ENCODE measurements at regions not wholly inside any gene's neighbourhood (a gene's known extent, or its start where the extent isn't known, plus 50 kb on each side); places are given as distances from the start of the nearest gene placed in this dataset.

DNA sequence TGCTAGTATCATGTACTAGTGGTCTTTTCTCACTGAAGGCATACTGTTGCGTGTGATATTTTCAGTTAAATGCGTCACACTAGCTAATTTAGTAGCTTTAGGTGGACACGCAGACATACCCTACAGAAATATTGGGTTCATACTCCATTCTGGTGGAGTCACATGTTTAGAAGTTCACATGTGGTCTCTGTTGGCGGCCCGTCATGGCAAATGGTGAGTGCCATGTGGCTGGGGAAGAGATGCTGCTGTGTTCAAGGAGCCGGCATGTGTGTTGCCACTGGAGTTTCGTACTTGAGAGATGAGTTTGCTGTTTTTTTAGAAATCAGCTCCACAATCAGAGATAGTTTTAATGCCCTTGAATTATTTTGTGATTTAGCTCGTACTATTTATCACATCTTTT, 454.6 kb downstream of the PCNX1 start (continued):
- TF ChIP-seq, protein P1, sequence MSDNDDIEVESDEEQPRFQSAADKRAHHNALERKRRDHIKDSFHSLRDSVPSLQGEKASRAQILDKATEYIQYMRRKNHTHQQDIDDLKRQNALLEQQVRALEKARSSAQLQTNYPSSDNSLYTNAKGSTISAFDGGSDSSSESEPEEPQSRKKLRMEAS (CRISPR knock-in tag; IDR thresholded peaks at IDR 0.05): peak; percentile 60
- TF ChIP-seq, protein P2, sequence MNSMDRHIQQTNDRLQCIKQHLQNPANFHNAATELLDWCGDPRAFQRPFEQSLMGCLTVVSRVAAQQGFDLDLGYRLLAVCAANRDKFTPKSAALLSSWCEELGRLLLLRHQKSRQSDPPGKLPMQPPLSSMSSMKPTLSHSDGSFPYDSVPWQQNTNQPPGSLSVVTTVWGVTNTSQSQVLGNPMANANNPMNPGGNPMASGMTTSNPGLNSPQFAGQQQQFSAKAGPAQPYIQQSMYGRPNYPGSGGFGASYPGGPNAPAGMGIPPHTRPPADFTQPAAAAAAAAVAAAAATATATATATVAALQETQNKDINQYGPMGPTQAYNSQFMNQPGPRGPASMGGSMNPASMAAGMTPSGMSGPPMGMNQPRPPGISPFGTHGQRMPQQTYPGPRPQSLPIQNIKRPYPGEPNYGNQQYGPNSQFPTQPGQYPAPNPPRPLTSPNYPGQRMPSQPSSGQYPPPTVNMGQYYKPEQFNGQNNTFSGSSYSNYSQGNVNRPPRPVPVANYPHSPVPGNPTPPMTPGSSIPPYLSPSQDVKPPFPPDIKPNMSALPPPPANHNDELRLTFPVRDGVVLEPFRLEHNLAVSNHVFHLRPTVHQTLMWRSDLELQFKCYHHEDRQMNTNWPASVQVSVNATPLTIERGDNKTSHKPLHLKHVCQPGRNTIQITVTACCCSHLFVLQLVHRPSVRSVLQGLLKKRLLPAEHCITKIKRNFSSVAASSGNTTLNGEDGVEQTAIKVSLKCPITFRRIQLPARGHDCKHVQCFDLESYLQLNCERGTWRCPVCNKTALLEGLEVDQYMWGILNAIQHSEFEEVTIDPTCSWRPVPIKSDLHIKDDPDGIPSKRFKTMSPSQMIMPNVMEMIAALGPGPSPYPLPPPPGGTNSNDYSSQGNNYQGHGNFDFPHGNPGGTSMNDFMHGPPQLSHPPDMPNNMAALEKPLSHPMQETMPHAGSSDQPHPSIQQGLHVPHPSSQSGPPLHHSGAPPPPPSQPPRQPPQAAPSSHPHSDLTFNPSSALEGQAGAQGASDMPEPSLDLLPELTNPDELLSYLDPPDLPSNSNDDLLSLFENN (IDR thresholded peaks at IDR 0.05; ENCODE audit: low read depth in 2 of 2, low read length in 2 of 2): no peak
- TF ChIP-seq C11orf30 (IDR thresholded peaks at IDR 0.05; ENCODE audit: low read depth) (0 out of 2 replicates have a peak, but pooled peaks have one; percentile 9), NR4A1 (CRISPR knock-in tag; IDR thresholded peaks at IDR 0.05) (no peak), NR4A1 (tag; IDR thresholded peaks at IDR 0.05) (0 out of 2 replicates have a peak, but pooled peaks have one; percentile 53), ZNF175 (CRISPR knock-in tag; IDR thresholded peaks at IDR 0.05; ENCODE audit: low read depth) (no peak)
- TF ChIP-seq, protein P3, sequence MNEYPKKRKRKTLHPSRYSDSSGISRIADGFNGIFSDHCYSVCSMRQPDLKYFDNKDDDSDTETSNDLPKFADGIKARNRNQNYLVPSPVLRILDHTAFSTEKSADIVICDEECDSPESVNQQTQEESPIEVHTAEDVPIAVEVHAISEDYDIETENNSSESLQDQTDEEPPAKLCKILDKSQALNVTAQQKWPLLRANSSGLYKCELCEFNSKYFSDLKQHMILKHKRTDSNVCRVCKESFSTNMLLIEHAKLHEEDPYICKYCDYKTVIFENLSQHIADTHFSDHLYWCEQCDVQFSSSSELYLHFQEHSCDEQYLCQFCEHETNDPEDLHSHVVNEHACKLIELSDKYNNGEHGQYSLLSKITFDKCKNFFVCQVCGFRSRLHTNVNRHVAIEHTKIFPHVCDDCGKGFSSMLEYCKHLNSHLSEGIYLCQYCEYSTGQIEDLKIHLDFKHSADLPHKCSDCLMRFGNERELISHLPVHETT (CRISPR knock-in tag; conservative IDR thresholded peaks at IDR 0.05 in 1 of 2, IDR thresholded peaks at IDR 0.05 in 1 of 2): 0 out of 4 replicates have a peak, but pooled peaks of 1 of the 2 experiments have one; percentile 52
- TF ChIP-seq, protein P4, sequence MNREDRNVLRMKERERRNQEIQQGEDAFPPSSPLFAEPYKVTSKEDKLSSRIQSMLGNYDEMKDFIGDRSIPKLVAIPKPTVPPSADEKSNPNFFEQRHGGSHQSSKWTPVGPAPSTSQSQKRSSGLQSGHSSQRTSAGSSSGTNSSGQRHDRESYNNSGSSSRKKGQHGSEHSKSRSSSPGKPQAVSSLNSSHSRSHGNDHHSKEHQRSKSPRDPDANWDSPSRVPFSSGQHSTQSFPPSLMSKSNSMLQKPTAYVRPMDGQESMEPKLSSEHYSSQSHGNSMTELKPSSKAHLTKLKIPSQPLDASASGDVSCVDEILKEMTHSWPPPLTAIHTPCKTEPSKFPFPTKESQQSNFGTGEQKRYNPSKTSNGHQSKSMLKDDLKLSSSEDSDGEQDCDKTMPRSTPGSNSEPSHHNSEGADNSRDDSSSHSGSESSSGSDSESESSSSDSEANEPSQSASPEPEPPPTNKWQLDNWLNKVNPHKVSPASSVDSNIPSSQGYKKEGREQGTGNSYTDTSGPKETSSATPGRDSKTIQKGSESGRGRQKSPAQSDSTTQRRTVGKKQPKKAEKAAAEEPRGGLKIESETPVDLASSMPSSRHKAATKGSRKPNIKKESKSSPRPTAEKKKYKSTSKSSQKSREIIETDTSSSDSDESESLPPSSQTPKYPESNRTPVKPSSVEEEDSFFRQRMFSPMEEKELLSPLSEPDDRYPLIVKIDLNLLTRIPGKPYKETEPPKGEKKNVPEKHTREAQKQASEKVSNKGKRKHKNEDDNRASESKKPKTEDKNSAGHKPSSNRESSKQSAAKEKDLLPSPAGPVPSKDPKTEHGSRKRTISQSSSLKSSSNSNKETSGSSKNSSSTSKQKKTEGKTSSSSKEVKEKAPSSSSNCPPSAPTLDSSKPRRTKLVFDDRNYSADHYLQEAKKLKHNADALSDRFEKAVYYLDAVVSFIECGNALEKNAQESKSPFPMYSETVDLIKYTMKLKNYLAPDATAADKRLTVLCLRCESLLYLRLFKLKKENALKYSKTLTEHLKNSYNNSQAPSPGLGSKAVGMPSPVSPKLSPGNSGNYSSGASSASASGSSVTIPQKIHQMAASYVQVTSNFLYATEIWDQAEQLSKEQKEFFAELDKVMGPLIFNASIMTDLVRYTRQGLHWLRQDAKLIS (CRISPR knock-in tag; IDR thresholded peaks at IDR 0.05): no peak

Measured in K562 (cell line).